ENCODE measurements at regions not wholly inside any gene's neighbourhood (a gene's known extent, or its start where the extent isn't known, plus 50 kb on each side); places are given as distances from the start of the nearest gene placed in this dataset.

- H3K4me3 Mint-ChIP-seq, result no peak overlapping the region
Measured at GRCh38 chr18:43876748-43877147, 599.5 kb upstream of the SYT4 start.

GRCh38 chr18:43877616-43878321 is 600.5 kb upstream of the SYT4 start:
- POLR2A ChIA-PET, result no interaction called here
- no peak overlapping the region for H3K27ac Mint-ChIP-seq

More at GRCh38 chr18:43876748-43877147, 599.5 kb upstream of the SYT4 start:
- no peak overlapping the region for H3K27ac Mint-ChIP-seq
- intact Hi-C loops (cut with DNase I, micrococcal nuclease), result no loop called here
- peaks cover 5% of the 10 kb centered on the region for H3K9me3 Mint-ChIP-seq (ENCODE audit: low read depth)
- no peaks in the 10 kb centered on the region for H3K36me3 Mint-ChIP-seq (ENCODE audit: low read depth)
- POLR2A ChIA-PET, result no interaction called here
- DNase-seq (no peak), ATAC-seq (no peak)
- H3K27me3 Mint-ChIP-seq, result no peaks in the 10 kb centered on the region
- no peaks in the 10 kb centered on the region for H3K4me1 Mint-ChIP-seq
- CTCF ChIA-PET, result no interaction called here

GRCh38 chr18:43879415-43879814 is 602.1 kb upstream of the SYT4 start:
- H3K27ac Mint-ChIP-seq, result no peak overlapping the region
- H3K4me1 Mint-ChIP-seq, result no peaks in the 10 kb centered on the region
- no peak overlapping the region for H3K4me3 Mint-ChIP-seq
- POLR2A ChIA-PET, result no interaction called here
- CTCF ChIA-PET, result no interaction called here
- no peak for ATAC-seq
- intact Hi-C loops (cut with DNase I, micrococcal nuclease), result no loop called here
- no peaks in the 10 kb centered on the region for H3K27me3 Mint-ChIP-seq
- H3K36me3 Mint-ChIP-seq (ENCODE audit: low read depth), result no peaks in the 10 kb centered on the region
- H3K9me3 Mint-ChIP-seq (ENCODE audit: low read depth), result peaks cover 5% of the 10 kb centered on the region
- no peak for DNase-seq

More at GRCh38 chr18:43877616-43878321, 600.5 kb upstream of the SYT4 start:
- Mint-ChIP-seq H3K4me1 (no peaks in the 10 kb centered on the region), H3K9me3 (ENCODE audit: low read depth) (peaks cover 5% of the 10 kb centered on the region), H3K36me3 (ENCODE audit: low read depth) (no peaks in the 10 kb centered on the region), H3K27me3 (no peaks in the 10 kb centered on the region), H3K4me3 (no peak overlapping the region)
- ATAC-seq (no peak), DNase-seq (no peak)
- CTCF ChIA-PET, result no interaction called here
- intact Hi-C loops (cut with DNase I, micrococcal nuclease), result no loop called here

GRCh38 chr18:43882358-43883055 is 605.2 kb upstream of the SYT4 start:
- no peaks in the 10 kb centered on the region for H3K4me1 Mint-ChIP-seq
- ATAC-seq, result no peak
- ChIA-PET CTCF (no interaction called here), POLR2A (no interaction called here)
- H3K9me3 Mint-ChIP-seq (ENCODE audit: low read depth), result peaks cover 5% of the 10 kb centered on the region
- H3K27ac Mint-ChIP-seq, result no peak overlapping the region
- no peaks in the 10 kb centered on the region for H3K27me3 Mint-ChIP-seq
- intact Hi-C loops (cut with DNase I, micrococcal nuclease), result no loop called here
- no peak for DNase-seq
- no peaks in the 10 kb centered on the region for H3K36me3 Mint-ChIP-seq (ENCODE audit: low read depth)
- H3K4me3 Mint-ChIP-seq, result no peak overlapping the region

GRCh38 chr18:43883886-43884285 is 606.6 kb upstream of the SYT4 start:
- CTCF ChIA-PET, result interaction anchor here (0.6 kb wide), 1 partner anchor 535 kb away, joined by 3 read pairs; no protein-coding TSS in a partner anchor
- DNase-seq, result no peak

GRCh38 chr18:43886341-43886740 is 609.1 kb upstream of the SYT4 start:
- intact Hi-C loops (cut with DNase I, micrococcal nuclease), result no loop called here
- Mint-ChIP-seq H3K27me3 (no peaks in the 10 kb centered on the region), H3K4me3 (no peak overlapping the region), H3K4me1 (no peaks in the 10 kb centered on the region), H3K9me3 (ENCODE audit: low read depth) (peaks cover 7% of the 10 kb centered on the region), H3K27ac (no peak overlapping the region), H3K36me3 (ENCODE audit: low read depth) (no peaks in the 10 kb centered on the region)
- ChIA-PET POLR2A (no interaction called here), CTCF (no interaction called here)
- DNase-seq, result no peak
- no peak for ATAC-seq

More at GRCh38 chr18:43883886-43884285, 606.6 kb upstream of the SYT4 start:
- POLR2A ChIA-PET, result no interaction called here
- Mint-ChIP-seq H3K36me3 (ENCODE audit: low read depth) (no peaks in the 10 kb centered on the region), H3K27ac (no peak overlapping the region), H3K27me3 (no peaks in the 10 kb centered on the region), H3K9me3 (ENCODE audit: low read depth) (peaks cover 7% of the 10 kb centered on the region), H3K4me3 (no peak overlapping the region), H3K4me1 (no peaks in the 10 kb centered on the region)
- intact Hi-C loops (cut with DNase I, micrococcal nuclease), result no loop called here
- no peak for ATAC-seq

GRCh38 chr18:43887491-43887890 is 610.2 kb upstream of the SYT4 start:
- intact Hi-C loops (cut with DNase I, micrococcal nuclease), result no loop called here
- Mint-ChIP-seq H3K36me3 (ENCODE audit: low read depth) (no peaks in the 10 kb centered on the region), H3K9me3 (ENCODE audit: low read depth) (peaks cover 7% of the 10 kb centered on the region), H3K27me3 (no peaks in the 10 kb centered on the region), H3K4me1 (no peaks in the 10 kb centered on the region), H3K27ac (no peak overlapping the region), H3K4me3 (no peak overlapping the region)
- CTCF ChIA-PET, result no interaction called here
- DNase-seq, result no peak
- POLR2A ChIA-PET, result no interaction called here
- no peak for ATAC-seq

GRCh38 chr18:43888598-43888997 is 611.3 kb upstream of the SYT4 start:
- H3K36me3 Mint-ChIP-seq (ENCODE audit: low read depth), result no peaks in the 10 kb centered on the region
- CTCF ChIA-PET, result interaction anchor here (0.6 kb wide), 1 partner anchor 230 kb away, joined by 3 read pairs; no protein-coding TSS in a partner anchor
- no peak overlapping the region for H3K27ac Mint-ChIP-seq
- peaks cover 7% of the 10 kb centered on the region for H3K9me3 Mint-ChIP-seq (ENCODE audit: low read depth)
- H3K27me3 Mint-ChIP-seq, result no peaks in the 10 kb centered on the region
- no peak overlapping the region for H3K4me3 Mint-ChIP-seq
- POLR2A ChIA-PET, result no interaction called here
- intact Hi-C loops (cut with DNase I, micrococcal nuclease), result no loop called here
- no peak for ATAC-seq
- no peak for DNase-seq
- H3K4me1 Mint-ChIP-seq, result no peaks in the 10 kb centered on the region

GRCh38 chr18:43893001-43893637 is 615.8 kb upstream of the SYT4 start:
- no peaks in the 10 kb centered on the region for H3K27me3 Mint-ChIP-seq
- intact Hi-C loops (cut with DNase I, micrococcal nuclease), result no loop called here

GRCh38 chr18:43904209-43904837 is 627.0 kb upstream of the SYT4 start:
- Mint-ChIP-seq H3K4me3 (no peak overlapping the region), H3K4me1 (no peaks in the 10 kb centered on the region), H3K36me3 (ENCODE audit: low read depth) (no peaks in the 10 kb centered on the region), H3K9me3 (ENCODE audit: low read depth) (no peaks in the 10 kb centered on the region), H3K27me3 (no peaks in the 10 kb centered on the region), H3K27ac (no peak overlapping the region)
- intact Hi-C loops (cut with DNase I, micrococcal nuclease), result no loop called here
- ATAC-seq (no peak), DNase-seq (no peak)
- POLR2A ChIA-PET, result no interaction called here
- CTCF ChIA-PET, result interaction anchor here (0.7 kb wide), 1 partner anchor 318 kb away, joined by 3 read pairs; no protein-coding TSS in a partner anchor

More at GRCh38 chr18:43893001-43893637, 615.8 kb upstream of the SYT4 start:
- H3K36me3 Mint-ChIP-seq (ENCODE audit: low read depth), result no peaks in the 10 kb centered on the region
- H3K4me3 Mint-ChIP-seq, result no peak overlapping the region
- ChIA-PET CTCF (no interaction called here), POLR2A (no interaction called here)
- peaks cover 12% of the 10 kb centered on the region for H3K9me3 Mint-ChIP-seq (ENCODE audit: low read depth)
- no peak overlapping the region for H3K27ac Mint-ChIP-seq
- no peaks in the 10 kb centered on the region for H3K4me1 Mint-ChIP-seq
- ATAC-seq (no peak), DNase-seq (no peak)

GRCh38 chr18:43914018-43914417 is 636.7 kb upstream of the SYT4 start:
- intact Hi-C loops (cut with DNase I, micrococcal nuclease), result no loop called here
- CTCF ChIA-PET, result no interaction called here
- H3K9me3 Mint-ChIP-seq (ENCODE audit: low read depth), result no peaks in the 10 kb centered on the region
- no peak for ATAC-seq
- no peaks in the 10 kb centered on the region for H3K4me1 Mint-ChIP-seq
- no peaks in the 10 kb centered on the region for H3K36me3 Mint-ChIP-seq (ENCODE audit: low read depth)
- no peak overlapping the region for H3K4me3 Mint-ChIP-seq
- POLR2A ChIA-PET, result no interaction called here
- no peak overlapping the region for H3K27ac Mint-ChIP-seq
- no peak for DNase-seq
- H3K27me3 Mint-ChIP-seq, result no peaks in the 10 kb centered on the region

- Mint-ChIP-seq H3K27me3 (no peaks in the 10 kb centered on the region), H3K36me3 (ENCODE audit: low read depth) (no peaks in the 10 kb centered on the region), H3K4me1 (no peaks in the 10 kb centered on the region), H3K9me3 (ENCODE audit: low read depth) (no peaks in the 10 kb centered on the region), H3K27ac (no peak overlapping the region), H3K4me3 (no peak overlapping the region)
- DNase-seq (no peak), ATAC-seq (no peak)
- POLR2A ChIA-PET, result no interaction called here
- CTCF ChIA-PET, result no interaction called here
- intact Hi-C loops (cut with DNase I, micrococcal nuclease), result no loop called here
Measured at GRCh38 chr18:43916984-43917383, 639.7 kb upstream of the SYT4 start.
